Activated T-cell treated with anti-CD3 and anti-CD28 coated beads for 48 hours (primary cell): ENCODE measurements at regions not wholly inside any gene's neighbourhood (a gene's known extent, or its start where the extent isn't known, plus 50 kb on each side); places are given as distances from the start of the nearest gene placed in this dataset.

Experiments
- DNase-seq: peaks from one replicate; pipeline ENCODE4 v3.0.0-alpha.2; 2020; ENCODE audit warnings: low read depth

DNA sequence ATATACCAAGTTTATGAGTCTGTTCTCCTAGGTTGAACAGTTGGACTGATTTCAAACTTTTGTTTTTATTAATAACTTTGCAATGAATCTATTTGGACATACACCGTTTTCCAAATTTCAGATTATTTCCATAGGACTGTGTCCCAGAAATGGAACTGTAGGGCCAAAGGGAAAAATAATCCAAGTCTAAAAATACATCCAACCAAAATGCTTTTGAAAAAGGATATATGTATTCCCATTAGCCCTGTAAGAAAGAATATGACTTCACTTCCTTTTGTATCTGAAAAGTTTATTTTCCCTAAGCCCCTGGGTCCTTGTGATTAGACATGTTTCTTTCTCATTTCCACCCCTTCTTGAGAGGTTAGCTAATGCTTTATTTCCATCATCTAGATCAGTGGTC lies 434.2 kb upstream of the MKI67 start:
- DNase-seq, result no peak

DNA sequence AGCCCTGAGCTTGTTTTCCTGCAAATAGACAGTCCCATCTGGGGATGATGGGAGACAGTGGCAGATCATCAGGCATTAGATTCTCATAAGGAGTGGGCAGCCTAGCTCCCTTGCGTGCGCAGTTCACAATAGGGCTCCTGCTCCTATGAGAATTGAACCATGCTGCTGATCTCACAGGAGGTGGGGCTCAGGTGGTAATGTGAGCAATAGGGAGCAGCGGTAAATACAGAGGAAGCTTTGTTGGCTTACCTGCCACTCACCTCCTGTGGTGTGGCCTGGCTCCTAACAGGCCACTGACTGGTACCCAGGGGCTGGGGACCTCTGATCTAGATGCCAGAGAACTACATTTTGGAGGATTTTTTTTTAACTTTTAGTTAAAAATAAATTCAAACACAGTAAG lies 434.8 kb upstream of the MKI67 start:
- no peak for DNase-seq

DNA sequence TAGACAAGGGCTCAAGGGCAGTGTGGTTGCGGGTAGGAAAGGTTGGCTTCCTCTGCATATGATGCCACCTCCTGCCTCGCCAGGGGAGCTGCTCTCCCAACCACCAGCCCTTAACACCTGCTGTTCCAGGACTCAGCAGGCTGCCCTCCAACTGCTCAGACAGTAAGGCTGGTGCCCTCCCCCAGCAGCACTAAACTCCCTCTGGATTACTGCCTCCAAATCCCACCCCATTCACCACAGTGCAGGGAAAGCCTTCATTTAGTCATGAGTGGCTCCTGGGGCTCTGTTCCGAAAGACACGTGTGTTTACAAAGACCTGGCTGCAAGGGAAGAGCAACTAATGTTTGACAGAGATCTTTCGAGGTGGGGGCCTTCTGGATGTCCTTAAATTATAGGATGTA lies 437.2 kb upstream of the MKI67 start:
- DNase-seq, result no peak

DNA sequence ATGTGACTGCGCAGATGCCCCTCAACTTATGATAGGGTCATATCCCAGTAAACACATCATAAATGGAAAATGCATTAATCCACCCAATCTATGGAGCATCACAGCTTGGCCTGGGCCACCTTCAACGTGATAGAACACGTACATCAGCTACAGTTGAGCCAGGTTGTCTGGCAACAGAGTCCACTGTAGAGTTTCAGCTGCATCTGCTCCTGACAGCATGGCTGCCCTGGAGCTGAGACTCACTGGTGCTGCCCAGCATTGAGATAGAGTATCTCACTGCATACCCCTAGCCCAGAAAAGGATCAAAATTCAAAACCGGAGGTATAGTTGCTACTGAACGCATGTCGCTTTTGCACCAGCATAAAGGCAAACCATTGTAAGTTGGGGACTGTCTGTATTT lies 437.7 kb upstream of the MKI67 start:
- DNase-seq, result no peak

DNA sequence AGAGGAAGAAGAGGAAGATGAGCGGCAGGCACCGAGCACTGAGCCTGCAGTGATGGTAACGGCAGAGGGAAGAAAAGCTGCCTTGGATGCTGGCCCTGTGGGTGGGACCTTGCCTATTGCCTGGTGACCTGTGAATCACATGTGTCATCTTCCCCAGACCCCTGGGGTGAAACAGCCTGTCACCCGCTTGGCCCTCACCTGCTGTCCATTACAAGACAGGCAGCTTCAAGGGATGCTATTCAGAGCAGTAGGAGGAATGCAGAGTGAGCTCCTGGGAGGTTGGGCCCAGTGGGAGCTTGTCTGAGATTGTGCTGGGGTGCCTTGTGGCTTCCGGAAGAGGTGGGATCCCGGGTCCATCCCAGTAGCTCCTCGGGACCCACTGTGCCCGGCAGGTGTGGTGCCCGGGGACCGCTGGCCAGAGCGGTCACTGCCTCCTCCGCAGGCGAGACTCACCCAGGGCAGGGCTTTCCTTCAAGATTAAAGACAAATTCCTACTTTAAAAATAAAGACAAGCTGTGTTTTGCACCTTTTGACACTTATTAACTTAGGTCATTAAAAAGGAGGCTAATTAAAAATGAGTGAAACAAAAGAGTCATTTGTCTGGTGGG lies 440.2 kb upstream of the MKI67 start:
- DNase-seq, result no peak

DNA sequence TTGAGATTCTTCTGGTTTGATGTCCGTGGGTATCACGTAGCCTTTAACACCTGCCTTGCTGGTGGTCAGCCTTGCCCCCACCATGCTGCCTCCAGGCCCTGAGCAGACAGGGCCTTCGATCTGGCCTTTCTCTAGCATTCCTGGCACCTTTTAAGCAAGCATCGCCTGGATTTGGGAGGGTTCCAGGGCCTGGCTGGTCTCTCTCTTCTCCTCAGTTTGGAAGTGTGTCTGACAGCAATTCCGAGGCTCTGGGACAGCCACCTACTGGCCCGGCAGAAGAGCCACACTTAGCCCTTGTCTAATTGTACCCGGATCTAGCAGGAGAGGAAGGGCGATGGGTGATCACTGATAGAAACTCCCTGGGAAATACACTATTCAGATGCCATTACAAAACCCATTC lies 441.3 kb upstream of the MKI67 start:
- DNase-seq, result no peak

DNA sequence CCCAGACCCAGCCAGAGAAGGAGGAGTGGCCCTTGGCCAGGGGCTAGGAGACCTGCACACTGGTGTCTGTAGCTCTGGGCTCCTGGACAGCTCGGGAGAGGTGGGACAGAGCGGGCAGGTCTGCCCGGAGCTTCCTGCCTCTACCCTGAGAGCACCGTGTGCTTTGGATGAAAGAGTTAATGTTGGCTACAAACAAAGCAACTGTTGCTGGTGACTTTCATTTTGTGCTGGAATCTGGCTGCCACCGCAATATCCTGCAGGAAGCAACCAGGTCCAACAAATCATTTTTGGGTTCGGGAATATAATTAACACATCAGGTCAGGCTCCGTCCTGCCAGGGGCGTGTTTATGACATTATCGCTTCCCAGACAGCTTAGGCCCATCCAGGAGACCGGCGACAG lies 441.8 kb upstream of the MKI67 start:
- DNase-seq, result no peak

DNA sequence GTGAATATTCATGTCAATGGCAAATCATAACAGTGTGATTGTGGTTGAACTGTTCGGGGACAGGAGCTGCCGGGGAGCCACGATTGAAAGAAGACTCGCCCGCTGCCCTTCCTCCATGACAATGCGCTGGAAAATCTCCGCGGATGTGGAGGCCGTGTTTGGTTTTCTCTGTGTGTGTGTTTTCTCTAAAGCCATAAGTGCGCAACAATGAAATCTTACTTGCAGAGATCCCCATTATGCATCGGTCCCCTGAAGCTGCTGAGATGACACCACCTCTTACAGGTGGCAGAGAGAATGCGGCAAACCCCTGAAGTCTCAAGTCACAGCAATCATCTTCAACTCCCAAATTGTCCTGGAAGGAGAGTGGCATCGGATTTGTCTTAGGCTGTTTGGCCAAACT lies 442.3 kb upstream of the MKI67 start:
- no peak for DNase-seq

DNA sequence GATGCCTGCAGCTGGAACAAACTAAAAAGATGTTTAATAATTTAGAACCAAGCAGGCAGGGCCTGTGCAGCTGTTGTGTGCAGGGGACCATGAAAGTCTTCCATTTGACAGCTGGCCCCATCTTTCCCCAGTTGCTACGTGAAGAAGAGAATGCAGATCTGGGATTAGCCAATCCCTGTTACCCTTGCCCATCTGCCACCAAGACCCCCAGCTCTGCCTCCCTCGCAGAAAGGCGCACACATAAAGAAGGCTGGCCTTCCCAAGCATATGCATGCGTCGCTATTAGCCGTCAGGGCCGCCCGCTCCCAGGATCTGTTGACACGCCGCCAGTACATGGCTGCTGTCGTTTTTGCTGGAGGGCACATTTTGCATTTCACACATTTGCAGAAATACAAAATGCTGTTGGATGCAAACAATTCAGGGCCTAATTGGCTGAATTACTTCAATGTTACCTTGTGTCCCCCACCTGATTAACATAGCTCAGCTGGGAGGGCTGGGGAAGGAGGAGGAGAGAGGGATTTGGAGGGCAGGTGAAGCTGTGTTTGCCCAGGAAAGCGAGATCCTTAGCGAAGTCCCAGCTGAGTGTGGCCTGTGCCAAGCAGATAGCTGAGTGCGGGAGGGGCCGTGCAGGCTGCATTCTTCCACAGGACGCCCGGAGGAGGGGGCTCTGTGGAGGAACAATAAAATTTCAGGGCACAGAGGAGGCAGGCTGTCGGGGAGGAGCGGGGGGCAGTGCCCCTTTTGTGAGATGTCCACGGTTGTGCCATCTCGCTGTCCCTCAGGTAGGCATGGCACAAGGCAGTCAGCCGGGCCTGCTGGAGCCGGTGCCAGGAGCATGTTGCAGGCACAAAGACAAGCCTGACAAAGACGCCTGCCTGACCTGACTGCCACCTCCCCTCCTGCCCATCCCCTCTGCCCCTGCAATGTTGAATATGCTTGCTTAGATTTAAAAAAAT lies 443.0 kb upstream of the MKI67 start:
- DNase-seq, result no peak

DNA sequence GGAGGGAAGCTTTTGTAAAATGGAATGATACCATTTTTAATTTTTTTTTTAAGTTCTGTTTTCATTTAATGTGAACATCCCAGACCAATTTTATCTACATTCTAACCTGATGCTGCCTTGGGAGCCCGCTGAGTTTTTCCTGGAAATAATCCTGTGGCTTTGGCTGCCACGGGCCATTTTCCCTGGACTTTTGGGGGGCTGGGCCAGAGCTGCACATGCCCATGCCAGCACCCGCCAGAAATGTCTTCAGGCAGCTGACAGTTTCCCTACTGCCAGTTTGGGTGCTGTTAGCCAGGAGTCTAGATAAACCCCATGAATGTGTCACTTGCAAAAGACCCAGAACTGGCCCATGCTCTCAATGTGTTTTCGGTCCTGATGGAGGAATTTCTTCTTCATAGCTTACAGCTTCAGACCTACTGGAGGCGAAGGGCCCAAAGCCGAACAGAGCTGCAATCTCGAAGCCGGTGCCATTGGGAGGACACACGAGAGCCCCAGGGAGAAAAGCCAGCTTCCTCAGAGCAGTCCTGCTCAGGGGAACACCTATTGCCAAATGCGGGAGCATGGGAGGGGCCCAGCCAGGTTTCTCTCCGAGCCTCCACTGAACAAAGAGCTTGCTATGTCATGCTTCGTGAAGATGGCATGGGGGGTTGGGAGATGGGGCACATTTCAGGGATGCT lies 444.2 kb upstream of the MKI67 start:
- no peak for DNase-seq

DNA sequence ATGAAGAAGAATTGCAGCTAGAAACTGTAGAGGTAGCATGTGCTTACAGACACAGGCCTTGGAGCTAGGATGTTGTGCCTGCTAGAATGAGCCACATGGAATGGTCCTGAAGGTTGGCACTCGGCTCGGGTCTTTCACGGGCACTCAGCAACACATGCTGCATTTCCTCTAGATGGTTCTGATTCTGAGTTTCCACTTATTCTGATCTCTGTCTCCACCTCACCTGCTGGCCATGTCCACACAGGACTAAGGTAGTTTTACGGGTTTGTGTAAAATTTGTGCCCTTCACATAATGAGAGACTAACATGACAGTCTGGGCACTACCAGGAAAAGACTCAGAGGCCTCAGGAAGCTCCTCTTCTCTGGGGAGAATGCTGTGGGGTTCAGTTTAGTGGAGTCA lies 444.8 kb upstream of the MKI67 start:
- no peak for DNase-seq

DNA sequence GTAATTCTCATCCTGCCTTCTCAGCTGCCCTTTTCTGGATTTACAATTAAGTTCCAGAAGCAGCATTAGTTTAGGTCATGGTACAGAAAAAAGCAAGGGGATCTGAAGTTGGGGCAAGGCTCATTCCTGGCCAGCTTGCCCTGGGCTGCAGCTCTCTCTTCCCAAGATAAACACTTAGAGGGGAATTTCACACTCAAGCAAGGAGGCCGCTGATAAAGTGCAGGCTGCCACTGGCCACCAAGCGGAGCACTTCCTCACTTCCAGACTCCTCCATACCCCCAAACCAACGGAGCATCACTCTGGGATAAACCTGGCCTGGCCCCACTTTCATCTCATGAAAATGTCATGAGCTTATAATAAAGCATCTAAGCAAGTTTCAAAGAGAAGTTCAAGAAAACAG lies 445.5 kb upstream of the MKI67 start:
- DNase-seq, result no peak

DNA sequence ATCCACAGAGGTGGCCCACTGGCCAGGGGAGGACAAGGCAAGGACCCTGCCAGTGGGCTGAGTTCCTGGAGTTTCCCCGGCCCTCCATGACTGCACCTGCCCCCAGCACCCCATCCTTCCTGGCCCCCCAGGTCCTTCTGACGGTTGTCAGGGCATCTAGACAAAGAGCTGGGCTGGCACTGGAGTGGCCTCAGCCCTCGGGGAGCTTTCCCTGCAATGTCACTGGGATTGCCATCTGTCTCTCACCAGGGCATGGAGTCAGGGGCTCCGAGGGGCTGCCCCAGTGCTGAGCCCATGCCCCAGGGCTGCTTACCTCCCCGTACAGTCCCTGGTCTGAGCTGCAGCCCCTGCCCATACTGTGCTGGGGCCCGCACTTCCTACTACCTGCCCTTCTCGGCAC lies 446.5 kb upstream of the MKI67 start:
- DNase-seq, result no peak

DNA sequence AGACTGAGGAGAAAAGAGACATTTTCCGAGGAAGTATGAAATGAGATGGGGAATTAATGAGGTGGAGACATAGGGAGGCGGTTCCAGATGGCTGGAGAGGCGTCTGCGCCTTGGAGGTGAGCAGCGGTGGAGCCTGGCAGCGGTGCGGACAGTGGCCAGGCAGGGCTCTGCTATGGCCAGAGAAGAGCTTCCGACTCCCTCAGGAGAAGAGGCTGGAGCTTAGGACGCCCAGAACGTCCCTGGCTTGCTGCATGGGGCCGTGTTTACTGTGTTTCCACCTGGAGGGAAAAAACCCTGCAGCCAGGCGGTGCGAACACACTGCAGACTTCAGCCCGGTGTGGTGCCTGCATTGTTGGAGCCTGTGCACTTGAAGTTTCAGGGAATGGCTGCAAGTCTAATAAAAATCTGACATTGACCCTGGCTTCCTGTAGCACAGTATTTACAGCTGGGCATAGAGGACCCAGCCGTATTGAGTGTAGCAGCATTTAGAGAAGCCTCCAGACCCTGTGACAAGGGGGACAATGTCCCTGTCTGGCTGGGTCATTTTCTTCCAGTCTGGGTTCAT lies 447.1 kb upstream of the MKI67 start:
- no peak for DNase-seq

DNA sequence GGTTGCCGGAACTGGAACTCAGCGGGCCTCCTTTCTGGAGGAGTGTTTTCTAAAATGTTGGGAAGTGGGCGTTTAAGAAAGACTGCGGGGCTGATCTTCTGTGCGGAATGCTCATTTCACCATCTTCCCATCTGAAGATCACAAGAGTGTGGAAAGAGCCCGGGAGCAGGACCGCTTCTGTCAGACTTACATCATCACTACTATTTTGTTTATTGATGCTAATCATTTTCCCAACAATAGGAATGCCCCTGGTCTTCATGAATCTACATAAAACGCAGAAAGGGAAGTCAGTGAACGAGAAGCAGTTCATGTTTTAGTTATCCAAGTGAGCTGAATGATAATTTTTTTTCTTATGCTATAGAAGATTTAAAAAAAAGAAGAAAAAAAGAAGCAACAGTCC lies 447.8 kb upstream of the MKI67 start:
- DNase-seq, result no peak

DNA sequence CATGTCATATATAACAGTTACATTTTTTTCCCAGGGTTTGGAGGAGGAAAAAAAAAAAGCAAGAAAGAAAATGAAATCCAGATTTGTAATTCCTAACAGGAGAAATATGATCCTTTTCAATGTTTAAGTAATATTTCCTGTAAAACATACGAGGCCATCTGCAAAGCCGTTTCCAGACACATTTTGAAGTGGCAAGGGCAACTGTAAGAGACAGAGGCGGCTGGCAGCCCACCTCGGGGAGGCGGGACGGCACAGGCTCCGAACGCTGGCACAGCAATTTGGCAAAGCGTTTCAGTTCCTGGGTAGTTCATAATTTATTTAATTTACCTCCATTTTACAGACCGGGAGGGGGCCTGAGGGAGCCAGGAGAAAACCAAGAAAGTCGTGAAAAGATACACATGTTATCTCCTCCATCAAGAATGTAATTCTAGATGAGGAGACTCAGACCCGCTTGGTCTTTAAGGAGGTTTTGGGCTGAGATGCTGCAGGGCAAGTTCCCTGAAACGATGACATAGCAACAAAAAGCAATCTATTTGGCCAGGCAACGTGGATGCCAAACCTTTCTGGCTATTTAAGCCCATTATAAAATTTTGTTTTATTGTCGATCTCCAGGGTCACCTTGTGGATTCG lies 448.5 kb upstream of the MKI67 start:
- DNase-seq, result no peak

DNA sequence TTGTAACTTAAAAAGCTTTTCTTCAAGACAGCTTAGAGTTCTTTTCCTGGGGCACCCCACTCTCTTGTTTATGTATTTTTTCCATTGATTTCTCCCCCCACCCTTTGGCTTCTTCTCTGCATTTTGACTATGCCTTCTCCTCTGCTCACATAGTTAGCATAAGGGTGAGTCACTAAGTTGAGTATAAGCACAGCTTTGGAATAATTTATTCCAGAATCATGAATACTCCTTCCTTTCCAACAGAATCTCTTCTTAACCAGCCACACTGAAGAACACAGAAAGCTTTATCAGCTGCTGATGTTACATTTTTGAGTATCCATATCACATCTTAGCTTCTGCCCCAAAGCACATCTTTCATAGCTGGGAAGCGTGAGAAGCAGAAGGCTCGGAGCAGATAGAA lies 449.5 kb upstream of the MKI67 start:
- no peak for DNase-seq

DNA sequence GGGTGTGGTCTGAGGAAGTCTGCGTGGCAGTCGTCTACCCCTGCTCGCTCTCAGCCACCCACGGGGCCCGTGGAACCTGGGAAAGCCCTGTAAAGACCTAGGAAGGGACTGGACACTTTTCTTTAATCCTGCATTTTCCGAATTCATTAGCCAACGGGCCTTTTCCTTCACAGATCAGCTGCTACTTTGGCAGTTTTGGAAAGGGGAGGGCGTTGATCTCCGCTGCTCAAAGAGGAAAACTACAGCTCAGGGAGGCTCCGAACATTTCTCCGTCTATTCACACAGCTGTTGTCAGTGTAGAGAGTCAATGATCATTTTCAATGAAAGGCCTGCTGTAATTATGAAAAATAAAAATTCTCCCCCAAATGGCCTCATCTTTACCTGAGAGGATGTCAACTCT lies 450.1 kb upstream of the MKI67 start:
- no peak for DNase-seq

DNA sequence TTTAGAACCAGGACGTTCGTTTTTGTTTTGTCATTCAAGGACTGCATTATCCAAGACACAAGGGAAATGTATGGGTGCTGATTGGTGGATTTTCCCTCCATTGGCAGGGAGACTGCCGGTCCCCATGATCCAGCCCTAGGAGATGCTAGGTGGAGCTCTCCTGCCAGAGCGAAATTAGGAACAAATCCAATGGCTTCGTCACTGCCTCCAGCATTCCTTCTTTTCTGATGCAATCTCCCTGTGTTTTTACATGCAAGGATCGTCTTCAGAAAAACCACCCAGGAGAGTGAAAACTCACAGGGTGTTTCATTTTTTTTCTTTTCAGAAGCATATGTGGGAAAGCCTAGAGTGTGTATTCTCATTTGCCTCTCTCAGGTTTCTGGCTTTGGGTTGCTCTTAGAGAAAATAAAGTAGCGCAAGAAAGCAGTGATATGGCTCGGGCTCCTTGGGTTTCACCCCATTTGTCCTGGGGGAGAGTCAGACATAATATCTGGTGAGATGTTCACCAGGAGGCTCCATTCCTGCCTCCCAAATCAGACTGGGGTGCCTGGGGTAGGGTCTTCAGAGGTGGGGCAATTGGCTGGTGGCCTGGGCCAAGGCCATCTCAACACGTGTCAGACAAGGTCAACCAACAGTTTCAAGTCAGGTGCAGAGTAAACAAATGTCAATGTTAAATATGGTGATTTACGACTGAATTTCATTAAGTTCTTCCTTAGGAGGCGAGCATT lies 450.9 kb upstream of the MKI67 start:
- DNase-seq, result no peak

DNA sequence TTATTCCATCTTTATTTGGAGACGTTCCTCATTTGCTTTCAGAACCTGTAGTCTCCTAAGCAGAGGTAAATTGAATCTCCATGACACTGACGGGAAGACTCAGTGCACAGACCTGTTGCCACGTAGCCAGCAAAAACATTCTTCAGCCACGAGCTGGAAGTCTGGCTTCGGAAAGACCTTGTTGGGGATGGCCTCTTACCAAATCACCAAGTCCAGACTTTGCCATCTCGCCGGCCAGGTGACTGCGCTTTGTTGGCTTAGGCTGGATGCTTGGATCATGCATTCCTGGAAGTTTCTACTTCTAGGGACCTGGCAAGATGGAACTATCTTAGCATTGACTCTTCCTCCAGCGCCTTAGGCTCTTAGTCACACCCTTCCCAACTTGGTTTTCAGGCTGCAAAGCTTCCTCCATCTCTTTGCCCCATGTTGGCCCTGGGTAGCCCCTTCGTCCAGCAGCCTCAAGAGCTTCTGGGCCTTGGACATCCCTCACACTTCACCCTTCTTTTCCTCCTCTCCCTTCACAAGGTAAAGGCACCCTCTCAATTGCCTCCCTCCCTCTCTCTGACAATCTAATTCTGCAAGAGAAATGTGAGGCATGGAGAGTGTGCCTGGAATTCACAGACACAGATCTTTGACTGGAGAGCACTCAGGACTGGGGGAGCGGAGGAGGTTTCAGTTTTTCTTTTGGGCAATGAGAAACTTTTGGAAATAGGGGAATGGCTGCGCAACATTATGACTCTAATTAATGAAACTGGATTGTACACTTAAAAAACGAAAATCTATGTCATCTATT lies 451.9 kb upstream of the MKI67 start:
- no peak for DNase-seq

DNA sequence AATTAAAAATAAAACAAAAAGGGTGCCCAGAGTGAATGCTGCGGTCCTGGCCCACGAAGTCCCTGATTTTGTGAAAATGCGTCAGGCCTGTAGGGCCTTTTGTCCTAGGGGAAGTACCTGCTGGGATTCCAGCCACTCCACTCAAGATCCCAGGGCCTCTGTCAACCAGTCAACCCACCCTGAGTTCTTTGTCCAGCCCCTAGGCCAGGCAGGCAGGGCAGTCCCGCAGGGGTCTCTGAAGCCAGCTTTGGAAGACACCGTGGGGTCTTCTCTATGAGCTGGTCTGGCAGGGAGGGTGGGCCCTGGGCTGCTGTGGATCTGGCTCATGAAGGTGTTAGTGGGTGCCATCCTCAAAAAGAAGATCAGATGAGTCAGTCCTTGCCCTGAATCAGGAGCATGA lies 452.5 kb upstream of the MKI67 start:
- no peak for DNase-seq
